Endothelial cell of umbilical vein (primary cell): ENCODE measurements at regions not wholly inside any gene's neighbourhood (a gene's known extent, or its start where the extent isn't known, plus 50 kb on each side); places are given as distances from the start of the nearest gene placed in this dataset.

Experiments used
- BruUV-seq: library from RNA; stranded (reverse); fragments of 400-500 nt; replicated peaks from 2 replicates; lab custom pipeline; 2021; lab: Mats Ljungman, UMichigan
- CTCF ChIA-PET: fragments of 300-600, 350-600 bp; sonication (Branson Sonifier 250); formaldehyde crosslinking; loops from one replicate; lab custom pipeline; 2021; ENCODE audit warnings: antibody characterized with exemption, inconsistent platforms; lab: Charles Lee
- POLR2A ChIA-PET: fragments of 300-600, 350-600 bp; sonication (Branson Sonifier 250); formaldehyde crosslinking; loops from one replicate; lab custom pipeline; 2021; ENCODE audit warnings: antibody characterized with exemption, inconsistent platforms; lab: Charles Lee
- DNase-seq: peaks from one replicate; pipeline ENCODE4 v3.0.0-alpha.2; 2011; ENCODE audit warnings: low read depth, low spot score
- FAIRE-seq: peaks from 2 replicates; lab custom pipeline; 2011; peaks lifted over from hg19 to GRCh38; lab: Jason Lieb, UNC
- H2AFZ ChIP-seq: 2 replicates; pipeline ENCODE4 v1.6.0; 2012; ENCODE audit warnings: low read depth, low read length, control low read depth, inconsistent platforms
- H3K27ac ChIP-seq: 2 replicates; pipeline ENCODE4 v1.5.1; 2011; ENCODE audit warnings: low read depth, mild to moderate bottlenecking, control low read depth, low read length, moderate library complexity; ENCODE audit not compliant: insufficient read depth
- H3K27me3 ChIP-seq, 2 experiments: 2 replicates each; pipeline versions ENCODE4 v1.6.0 to v1.6.1; 2011; ENCODE audit warnings: low read length in 2 of 2, mixed read lengths in 1 of 2; ENCODE audit not compliant: control insufficient read depth in 2 of 2, insufficient read depth in 2 of 2
- H3K36me3 ChIP-seq, 2 experiments: 2 replicates in 1 of 2; 3 replicates in 1 of 2; pipeline ENCODE4 v1.5.1; 2011; ENCODE audit warnings: low read length in 2 of 2, mild to moderate bottlenecking in 1 of 2, moderate library complexity in 1 of 2; ENCODE audit not compliant: control insufficient read depth in 2 of 2, insufficient read depth in 2 of 2; ENCODE audit errors: extremely low read depth in 1 of 2
- H3K4me1 ChIP-seq: 3 replicates; pipeline ENCODE4 v1.5.1; 2011; ENCODE audit warnings: mild to moderate bottlenecking, low read length; ENCODE audit not compliant: control insufficient read depth, insufficient read depth; ENCODE audit errors: extremely low read depth
- H3K4me2 ChIP-seq: 2 replicates; pipeline ENCODE4 v1.6.1; 2011; ENCODE audit warnings: low read length, control low read depth, mixed read lengths; ENCODE audit not compliant: insufficient read depth
- H3K4me3 ChIP-seq, 3 experiments: fragments of 200-600 bp in 1 of 3; sonication (generic), shearing (Covaris generic) in 1 of 3; replicated peaks in 1 of 3; 2 replicates each; pipeline ENCODE4 v1.5.1; 2011 to 2016; ENCODE audit warnings: control low read depth in 3 of 3, low read length in 3 of 3, mild to moderate bottlenecking in 2 of 3, inconsistent platforms in 1 of 3, low read depth in 1 of 3, moderate library complexity in 1 of 3; ENCODE audit not compliant: insufficient read depth in 1 of 3
- H3K79me2 ChIP-seq: 2 replicates; pipeline ENCODE4 v1.6.0; 2012; ENCODE audit warnings: low read length, inconsistent platforms; ENCODE audit not compliant: control insufficient read depth, insufficient read depth
- H3K9ac ChIP-seq: replicated peaks from 2 replicates; pipeline ENCODE3; 2011; ENCODE audit warnings: low read length, control low read depth; ENCODE audit not compliant: insufficient read depth; ENCODE audit errors: extremely low read depth
- H3K9me1 ChIP-seq: replicated peaks from 3 replicates; pipeline ENCODE4 v1.6.0; 2011; ENCODE audit warnings: mild to moderate bottlenecking, low read length; ENCODE audit not compliant: control insufficient read depth, insufficient read depth; ENCODE audit errors: extremely low read depth
- H3K9me3 ChIP-seq: replicated peaks from 2 replicates; pipeline ENCODE4 v1.5.1; 2012; ENCODE audit warnings: low read length, inconsistent platforms; ENCODE audit not compliant: control insufficient read depth, insufficient read depth
- H4K20me1 ChIP-seq: replicated peaks from 2 replicates; pipeline ENCODE3; 2011; ENCODE audit warnings: mild to moderate bottlenecking, low read length; ENCODE audit not compliant: control insufficient read depth, insufficient read depth; ENCODE audit errors: extremely low read depth
- EZH2 ChIP-seq: IDR thresholded peaks from 2 replicates; pipeline ENCODE4 v1.6.1; 2012; ENCODE audit warnings: borderline replicate concordance, low read depth, mild to moderate bottlenecking, moderate library complexity, low read length, inconsistent platforms; ENCODE audit not compliant: severe bottlenecking
- FOS ChIP-seq: IDR thresholded peaks from 2 replicates; pipeline ENCODE4 v1.6.1; 2011; ENCODE audit warnings: mild to moderate bottlenecking, low read length, moderate library complexity, borderline replicate concordance; ENCODE audit not compliant: insufficient read depth
- GATA2 ChIP-seq: IDR thresholded peaks from 2 replicates; pipeline ENCODE4 v1.7.0; 2011; ENCODE audit warnings: low read depth, mild to moderate bottlenecking, moderate library complexity, mixed read lengths, low read length; ENCODE audit not compliant: insufficient read length, insufficient read depth
- JUN ChIP-seq: IDR thresholded peaks from 2 replicates; pipeline ENCODE4 v1.6.1; 2011; ENCODE audit warnings: borderline replicate concordance, low read depth; ENCODE audit not compliant: insufficient read length, insufficient read depth
- MYC ChIP-seq: IDR thresholded peaks from one replicate; pipeline ENCODE4 v1.6.1; 2011; ENCODE audit warnings: mild to moderate bottlenecking, low read depth, low read length
- POLR2A ChIP-seq: IDR thresholded peaks from 2 replicates; pipeline ENCODE4 v1.6.1; 2012; ENCODE audit warnings: low read depth, mild to moderate bottlenecking, control low read depth, low read length
- POLR2AphosphoS5 ChIP-seq: IDR thresholded peaks from 2 replicates; pipeline ENCODE4 v1.6.1; 2012; ENCODE audit warnings: low read depth, mild to moderate bottlenecking, control low read depth, low read length, moderate library complexity; ENCODE audit not compliant: insufficient read depth
- dilution Hi-C: fragments of 300-500 bp; cut with MboI; formaldehyde crosslinking; loops from one replicate; pipeline ENCODE4 v1.15.0; 2019; ENCODE audit warnings: low sequenced_read_pairs; ENCODE audit not compliant: extremely low pct_ligation_motif_present
- intact Hi-C: fragments of 100-400 bp; cut with micrococcal nuclease; formaldehyde crosslinking; loops from one replicate; pipeline ENCODE4 v1.10.0; 2022
- TF ChIP-seq, protein P1 (sequence below): IDR thresholded peaks from 2 replicates; pipeline ENCODE4 v1.6.1; 2011; ENCODE audit not compliant: insufficient read depth, insufficient read length
- TF ChIP-seq, protein P2 (sequence below), 2 donors: IDR thresholded peaks; 1 replicate in 1 of 2; 2 replicates in 1 of 2; pipeline ENCODE4 v1.5.1; 2011; ENCODE audit warnings: low read length in 2 of 2, mild to moderate bottlenecking in 2 of 2, moderate library complexity in 2 of 2, control low read depth in 1 of 2, inconsistent platforms in 1 of 2, low read depth in 1 of 2; ENCODE audit not compliant: insufficient read depth in 1 of 2; ENCODE audit errors: extremely low read depth in 1 of 2

GRCh38 chr5:3201941-3202340, 393.7 kb upstream of the IRX1 start:
- Histone ChIP-seq H3K4me1 (no peaks in the 10 kb centered on the region), H3K4me3 (no peak overlapping the region), H3K9me1 (no peaks in the 10 kb centered on the region), H3K79me2 (no peaks in the 10 kb centered on the region), H3K9me3 (peaks cover 12% of the 10 kb centered on the region), H3K36me3 (no peaks in the 10 kb centered on the region), H3K9ac (no peak overlapping the region), H2AFZ (no peak overlapping the region), H3K27ac (no peak overlapping the region), H3K4me2 (no peak overlapping the region), H4K20me1 (no peaks in the 10 kb centered on the region), H3K27me3 (no peaks in the 10 kb centered on the region)
- BruUV-seq, result no TSS peak
- no peak for TF ChIP-seq JUN
- TF ChIP-seq FOS, result no peak
- TF ChIP-seq, protein P1, sequence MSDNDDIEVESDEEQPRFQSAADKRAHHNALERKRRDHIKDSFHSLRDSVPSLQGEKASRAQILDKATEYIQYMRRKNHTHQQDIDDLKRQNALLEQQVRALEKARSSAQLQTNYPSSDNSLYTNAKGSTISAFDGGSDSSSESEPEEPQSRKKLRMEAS, result no peak
- no peak for TF ChIP-seq EZH2
- no peak for TF ChIP-seq POLR2AphosphoS5
- no peak for TF ChIP-seq POLR2A
- no peak for TF ChIP-seq MYC
- no peak for TF ChIP-seq GATA2
- TF ChIP-seq, protein P2, sequence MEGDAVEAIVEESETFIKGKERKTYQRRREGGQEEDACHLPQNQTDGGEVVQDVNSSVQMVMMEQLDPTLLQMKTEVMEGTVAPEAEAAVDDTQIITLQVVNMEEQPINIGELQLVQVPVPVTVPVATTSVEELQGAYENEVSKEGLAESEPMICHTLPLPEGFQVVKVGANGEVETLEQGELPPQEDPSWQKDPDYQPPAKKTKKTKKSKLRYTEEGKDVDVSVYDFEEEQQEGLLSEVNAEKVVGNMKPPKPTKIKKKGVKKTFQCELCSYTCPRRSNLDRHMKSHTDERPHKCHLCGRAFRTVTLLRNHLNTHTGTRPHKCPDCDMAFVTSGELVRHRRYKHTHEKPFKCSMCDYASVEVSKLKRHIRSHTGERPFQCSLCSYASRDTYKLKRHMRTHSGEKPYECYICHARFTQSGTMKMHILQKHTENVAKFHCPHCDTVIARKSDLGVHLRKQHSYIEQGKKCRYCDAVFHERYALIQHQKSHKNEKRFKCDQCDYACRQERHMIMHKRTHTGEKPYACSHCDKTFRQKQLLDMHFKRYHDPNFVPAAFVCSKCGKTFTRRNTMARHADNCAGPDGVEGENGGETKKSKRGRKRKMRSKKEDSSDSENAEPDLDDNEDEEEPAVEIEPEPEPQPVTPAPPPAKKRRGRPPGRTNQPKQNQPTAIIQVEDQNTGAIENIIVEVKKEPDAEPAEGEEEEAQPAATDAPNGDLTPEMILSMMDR (IDR thresholded peaks at IDR 0.05; ENCODE audit: extremely low read depth in 1 of 2, insufficient read depth in 1 of 2, low read depth in 1 of 2, low read length in 2 of 2), result no peak
- FAIRE-seq (no peak), DNase-seq (no peak)
- dilution Hi-C loops (no loop called here), intact Hi-C loops (no loop called here)
- CTCF ChIA-PET, result no interaction called here
- POLR2A ChIA-PET, result no interaction called here
